ENCODE measurements at regions not wholly inside any gene's neighbourhood (a gene's known extent, or its start where the extent isn't known, plus 50 kb on each side); places are given as distances from the start of the nearest gene placed in this dataset.

DNA sequence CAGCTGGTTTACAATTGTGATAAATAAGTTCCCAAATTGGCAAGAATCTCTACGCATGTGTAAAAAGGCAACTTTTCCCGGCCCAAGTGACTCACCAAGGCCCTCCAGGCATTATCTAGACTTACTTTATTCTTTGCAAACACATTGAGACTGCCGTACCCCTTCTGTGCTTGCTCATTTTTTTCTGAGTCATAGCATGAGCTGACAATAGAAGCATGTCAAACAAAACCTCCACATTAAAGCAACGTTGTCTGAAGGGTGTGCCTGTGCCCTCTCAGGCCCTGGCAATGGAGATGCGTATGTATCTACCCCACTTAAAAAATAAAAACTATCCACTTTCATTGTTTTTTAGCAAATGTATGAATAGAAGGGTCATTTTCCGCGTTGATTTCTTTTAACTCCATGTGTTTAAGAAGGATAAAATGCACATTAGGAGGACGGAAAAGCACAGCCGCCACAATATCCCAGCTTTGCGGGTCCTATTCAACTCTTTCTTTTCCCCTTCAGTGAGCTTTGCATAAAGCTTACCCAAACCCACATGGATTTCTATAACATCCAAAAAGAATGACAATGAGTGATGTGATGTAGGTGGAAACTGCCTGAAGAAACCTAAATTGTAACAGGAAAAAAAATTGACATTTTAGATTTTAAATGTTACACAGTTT, 298.2 kb downstream of the CDCA7 start:
- no peak for TF ChIP-seq CTCF (IDR thresholded peaks at IDR 0.05)
- peak in 2 of 4 donors; percentile 32 to 39 for TF ChIP-seq POLR2A (IDR thresholded peaks at IDR 0.05)
